IgD-negative memory B cell (primary cell): ENCODE measurements at regions not wholly inside any gene's neighbourhood (a gene's known extent, or its start where the extent isn't known, plus 50 kb on each side); places are given as distances from the start of the nearest gene placed in this dataset.

ENCODE experiments used
- H3K27ac Mint-ChIP-seq, 3 donors: one replicate each; pipeline ENCODE4 v1.8.0; 2020 to 2022; ENCODE audit warnings: mild to moderate bottlenecking in 3 of 3, mixed read lengths in 3 of 3, moderate library complexity in 1 of 3
- H3K27me3 Mint-ChIP-seq: one replicate; pipeline ENCODE4 v1.8.0; 2021; ENCODE audit warnings: mixed read lengths
- H3K36me3 Mint-ChIP-seq: one replicate; pipeline ENCODE4 v1.8.0; 2020; ENCODE audit warnings: mild to moderate bottlenecking, mixed read lengths
- H3K4me1 Mint-ChIP-seq, 3 donors: one replicate each; pipeline ENCODE4 v1.8.0; 2020 to 2022; ENCODE audit warnings: mixed read lengths in 3 of 3, mild to moderate bottlenecking in 1 of 3
- H3K4me3 Mint-ChIP-seq, 4 donors: one replicate each; pipeline ENCODE4 v1.8.0; 2020 to 2022; ENCODE audit warnings: mild to moderate bottlenecking in 4 of 4, mixed read lengths in 4 of 4, moderate library complexity in 3 of 4
- H3K9me3 Mint-ChIP-seq, 3 donors: one replicate each; pipeline ENCODE4 v1.8.0; 2020 to 2021; ENCODE audit warnings: mixed read lengths in 3 of 3, mild to moderate bottlenecking in 1 of 3

DNA sequence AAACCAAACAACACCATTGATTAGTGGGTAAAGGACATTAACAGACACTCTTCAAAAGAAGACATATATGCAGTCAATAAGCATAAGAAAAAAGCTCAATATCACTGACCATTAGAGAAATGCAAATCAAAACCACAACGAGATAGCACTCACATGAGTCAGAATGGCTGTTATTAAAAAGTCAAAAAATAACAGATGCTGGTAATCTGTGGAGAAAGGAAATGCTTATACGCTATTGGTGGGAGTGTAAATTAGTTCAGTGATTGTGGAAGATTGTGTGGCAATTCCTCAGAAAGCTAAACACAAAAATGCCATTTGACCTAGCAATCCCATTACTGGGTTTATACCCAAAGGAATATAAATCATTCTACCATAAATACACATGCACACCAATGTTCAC, 182.6 kb downstream of the TRPC6 start:
- peaks cover 0 to 5% (median 0%) of the 10 kb centered on the region in 3 donors for H3K9me3 Mint-ChIP-seq

DNA sequence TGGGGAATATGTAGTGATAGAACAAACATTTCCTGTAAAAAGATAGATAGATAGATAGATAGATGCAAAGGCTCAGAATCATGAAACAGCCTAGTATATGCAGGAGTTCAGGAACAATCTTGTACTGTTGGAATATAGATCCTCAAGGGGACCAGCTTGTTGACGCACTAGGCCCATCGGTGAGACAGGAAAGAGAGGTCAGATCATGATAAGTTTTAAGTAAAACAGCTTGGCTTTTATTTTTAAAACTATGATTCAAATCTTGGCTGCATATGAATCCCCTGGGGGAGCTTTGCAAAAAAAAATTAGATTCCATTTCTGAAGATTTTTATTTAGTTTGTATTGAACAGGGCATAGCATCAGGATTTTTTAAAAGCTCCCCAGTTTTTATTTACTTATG, 185.8 kb downstream of the TRPC6 start:
- Mint-ChIP-seq H3K9me3 (peaks cover 0 to 14% (median 6%) of the 10 kb centered on the region in 3 donors), H3K4me3 (no peak overlapping the region), H3K4me1 (no peaks in the 10 kb centered on the region), H3K27ac (no peak overlapping the region), H3K27me3 (no peaks in the 10 kb centered on the region), H3K36me3 (peaks cover 4% of the 10 kb centered on the region)

More for the DNA sequence above, 182.6 kb downstream of the TRPC6 start:
- no peaks in the 10 kb centered on the region for H3K27me3 Mint-ChIP-seq
- peaks cover 4% of the 10 kb centered on the region for H3K36me3 Mint-ChIP-seq
- H3K27ac Mint-ChIP-seq = no peak overlapping the region
- no peak overlapping the region for H3K4me3 Mint-ChIP-seq
- no peaks in the 10 kb centered on the region for H3K4me1 Mint-ChIP-seq

DNA sequence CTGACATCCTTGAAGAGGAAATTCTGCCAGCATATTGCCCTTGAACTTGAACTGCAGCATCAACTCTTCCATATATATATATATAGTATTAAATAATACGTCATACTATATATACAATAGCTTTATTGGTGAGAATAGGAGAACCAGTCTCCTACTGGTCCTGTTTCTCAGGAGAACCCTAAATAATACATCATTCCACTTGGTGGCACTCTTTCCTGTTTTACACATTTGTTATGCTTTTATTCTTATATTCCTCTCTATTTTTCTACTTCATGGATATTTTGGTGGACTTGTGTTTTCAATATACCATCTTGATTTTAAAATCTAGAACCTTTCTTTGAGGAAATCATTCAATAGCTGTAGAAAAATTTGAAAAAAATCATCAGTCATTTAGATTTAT, 193.3 kb downstream of the TRPC6 start:
- Mint-ChIP-seq H3K27me3 (no peaks in the 10 kb centered on the region), H3K4me3 (no peak overlapping the region), H3K9me3 (peaks cover 0 to 11% (median 0%) of the 10 kb centered on the region in 3 donors), H3K27ac (no peak overlapping the region), H3K36me3 (no peaks in the 10 kb centered on the region), H3K4me1 (no peaks in the 10 kb centered on the region)

DNA sequence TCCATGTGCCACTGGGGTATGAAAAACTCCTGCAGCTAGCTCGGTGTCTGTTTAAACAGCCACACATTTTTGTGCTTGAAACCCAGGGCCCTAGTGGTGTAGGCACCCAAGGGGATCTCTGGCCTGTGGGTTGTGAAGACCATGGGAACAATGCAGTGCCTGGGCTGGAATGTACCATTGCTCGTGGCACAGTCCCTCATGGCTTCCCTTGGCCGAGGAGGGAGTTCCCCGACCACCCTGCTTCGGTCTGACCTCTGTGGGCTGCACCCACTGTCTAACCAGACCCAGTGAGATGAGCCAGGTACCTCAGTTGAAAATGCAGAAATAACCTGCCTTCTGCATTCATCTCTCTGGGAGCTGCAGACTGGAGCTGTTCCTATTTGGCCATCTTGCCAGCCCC, 214.0 kb downstream of the TRPC6 start:
- H3K4me1 Mint-ChIP-seq = no peaks in the 10 kb centered on the region
- H3K36me3 Mint-ChIP-seq = no peaks in the 10 kb centered on the region
- no peaks in the 10 kb centered on the region for H3K27me3 Mint-ChIP-seq
- no peak overlapping the region for H3K4me3 Mint-ChIP-seq
- peaks cover 6 to 9% (median 8%) of the 10 kb centered on the region in 3 donors for H3K9me3 Mint-ChIP-seq
- H3K27ac Mint-ChIP-seq = no peak overlapping the region

DNA sequence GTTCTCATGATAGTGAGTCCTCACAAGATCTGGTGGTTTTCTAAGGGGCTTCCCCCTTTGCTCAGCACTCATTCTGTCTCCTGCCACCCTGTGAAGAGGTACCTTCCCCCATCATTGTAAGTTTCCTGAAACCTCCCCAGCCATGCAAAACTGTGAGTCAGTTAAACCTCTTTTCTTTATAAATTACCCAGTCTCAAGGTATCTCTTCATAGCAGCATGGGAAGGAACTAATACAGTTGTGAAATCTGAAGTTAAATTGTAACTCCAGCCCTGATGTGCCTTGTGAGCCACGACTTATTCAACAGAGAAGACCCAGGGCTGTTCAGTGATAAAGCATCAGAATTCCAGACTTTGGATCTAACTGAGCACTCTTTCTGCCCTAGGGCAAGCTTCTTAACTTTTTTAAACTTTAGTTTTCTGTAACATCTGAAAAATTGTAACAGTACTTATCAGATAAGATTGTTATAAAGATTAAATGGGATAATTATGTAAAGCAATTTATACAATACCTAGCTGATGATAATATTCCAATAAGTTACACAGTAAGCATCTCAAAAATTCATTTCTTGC, 220.0 kb downstream of the TRPC6 start:
- Mint-ChIP-seq H3K36me3 (no peaks in the 10 kb centered on the region), H3K4me3 (no peak overlapping the region), H3K27me3 (no peaks in the 10 kb centered on the region), H3K9me3 (peaks cover 6 to 13% (median 9%) of the 10 kb centered on the region in 3 donors), H3K4me1 (no peaks in the 10 kb centered on the region), H3K27ac (no peak overlapping the region)

DNA sequence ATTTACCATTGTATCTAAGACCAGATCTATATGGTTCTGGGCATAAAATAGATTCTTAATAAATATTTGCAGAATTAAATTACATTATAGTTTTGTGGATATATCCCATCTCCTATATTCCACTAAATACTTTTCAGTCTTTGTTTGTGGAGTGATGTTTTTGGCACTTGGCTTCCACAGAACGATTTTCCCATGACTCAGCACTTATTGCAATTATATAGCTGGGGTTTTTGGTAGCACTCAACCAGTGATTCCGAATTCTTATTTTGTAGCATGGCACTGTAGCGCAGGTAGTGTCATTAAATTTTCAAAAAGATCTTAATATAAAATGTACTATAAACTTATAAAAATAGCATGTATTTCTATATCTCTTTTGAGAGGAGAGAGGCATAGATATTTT, 221.2 kb downstream of the TRPC6 start:
- H3K27ac Mint-ChIP-seq = no peak overlapping the region
- H3K9me3 Mint-ChIP-seq = peaks cover 4 to 16% (median 9%) of the 10 kb centered on the region in 3 donors
- no peaks in the 10 kb centered on the region for H3K4me1 Mint-ChIP-seq
- H3K4me3 Mint-ChIP-seq = no peak overlapping the region
- H3K36me3 Mint-ChIP-seq = no peaks in the 10 kb centered on the region
- H3K27me3 Mint-ChIP-seq = no peaks in the 10 kb centered on the region

DNA sequence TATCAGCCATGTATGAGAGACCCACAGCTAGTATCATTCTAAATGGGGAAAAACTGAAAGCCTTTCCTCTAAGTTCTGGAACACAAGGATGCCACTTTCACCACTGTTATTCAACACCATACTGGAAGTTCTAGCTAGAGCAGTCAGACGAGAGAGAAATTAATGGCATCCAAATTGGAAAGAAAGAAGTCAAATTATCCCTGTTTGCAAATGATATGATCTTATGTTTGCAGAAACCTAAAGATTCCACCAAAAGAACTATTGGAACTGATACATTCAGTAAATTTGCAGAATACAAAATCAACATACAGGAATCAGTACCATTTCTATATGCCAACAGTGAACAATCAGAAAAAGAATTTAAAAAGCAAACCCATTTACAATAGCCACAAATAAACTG, 226.0 kb downstream of the TRPC6 start:
- Mint-ChIP-seq H3K4me3 (no peak overlapping the region), H3K36me3 (no peaks in the 10 kb centered on the region), H3K9me3 (peaks cover 0 to 13% (median 4%) of the 10 kb centered on the region in 3 donors), H3K4me1 (no peaks in the 10 kb centered on the region), H3K27me3 (no peaks in the 10 kb centered on the region), H3K27ac (no peak overlapping the region)

DNA sequence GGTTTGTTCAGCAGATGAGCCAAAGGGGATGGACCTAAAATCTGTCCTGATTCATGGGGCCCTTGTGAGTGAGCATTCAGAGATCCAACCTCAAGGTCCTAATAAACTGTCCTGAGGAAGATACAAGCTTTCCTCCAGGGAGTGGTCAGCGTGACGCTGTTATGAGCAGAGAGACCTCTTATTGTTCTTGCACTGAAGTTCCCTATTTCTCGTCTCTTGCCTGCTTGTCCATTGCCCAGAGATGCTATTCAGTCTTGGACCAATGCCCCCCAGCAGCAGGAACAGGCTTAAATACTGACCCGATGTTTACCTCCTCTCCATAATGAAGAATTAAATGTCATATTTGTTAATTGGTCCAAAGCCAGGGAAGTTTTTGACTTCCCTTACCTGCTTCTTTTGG, 225.2 kb upstream of the PGR start:
- Mint-ChIP-seq H3K27me3 (no peaks in the 10 kb centered on the region), H3K4me3 (no peak overlapping the region), H3K4me1 (no peaks in the 10 kb centered on the region), H3K9me3 (peaks cover 0 to 9% (median 4%) of the 10 kb centered on the region in 3 donors), H3K27ac (no peak overlapping the region), H3K36me3 (no peaks in the 10 kb centered on the region)

DNA sequence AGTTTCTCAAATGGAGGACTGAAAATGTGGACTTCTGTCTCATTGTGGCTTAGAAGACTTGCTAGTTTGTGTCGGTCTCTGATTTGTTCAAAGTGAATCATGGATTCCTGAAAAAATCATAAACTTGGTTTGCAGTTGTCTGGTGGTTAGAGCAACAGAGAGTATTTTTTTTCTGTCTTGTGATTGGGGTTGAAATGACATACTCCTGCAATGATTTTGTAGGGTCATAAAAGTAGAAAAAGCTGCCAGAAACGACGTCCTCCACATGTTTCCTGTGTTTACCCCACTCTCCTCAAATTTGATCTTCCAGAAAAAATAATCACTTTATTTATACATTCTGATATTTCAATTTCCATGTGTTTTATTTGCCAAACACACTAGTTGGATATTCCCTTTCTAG, 219.2 kb upstream of the PGR start:
- H3K9me3 Mint-ChIP-seq = peaks cover 0 to 3% (median 0%) of the 10 kb centered on the region in 3 donors
- H3K36me3 Mint-ChIP-seq = no peaks in the 10 kb centered on the region
- H3K27me3 Mint-ChIP-seq = peaks cover under 1% of the 10 kb centered on the region
- no peaks in the 10 kb centered on the region for H3K4me1 Mint-ChIP-seq
- no peak overlapping the region for H3K27ac Mint-ChIP-seq
- H3K4me3 Mint-ChIP-seq = no peak overlapping the region

DNA sequence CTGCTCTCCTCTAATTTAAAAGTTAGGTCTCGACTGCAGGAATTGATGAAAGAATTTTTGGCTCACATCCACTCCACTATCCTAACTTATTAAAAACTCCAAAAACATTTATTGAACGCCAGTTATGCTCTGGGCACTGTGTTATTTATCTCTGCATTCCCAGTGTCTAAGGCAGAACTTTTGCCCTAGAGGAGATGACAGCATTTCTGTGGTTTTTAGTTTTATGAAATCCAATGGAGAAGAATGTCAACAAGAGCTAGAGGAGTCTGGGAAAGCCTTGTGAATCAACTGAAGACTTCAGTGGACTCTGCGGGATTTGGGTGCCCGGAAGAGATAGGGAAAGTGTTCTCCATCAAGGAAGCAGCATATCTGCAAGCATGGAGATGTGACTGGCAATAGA, 217.0 kb upstream of the PGR start:
- Mint-ChIP-seq H3K36me3 (no peaks in the 10 kb centered on the region), H3K9me3 (peaks cover 0 to 4% (median 0%) of the 10 kb centered on the region in 3 donors), H3K27ac (no peak overlapping the region), H3K4me3 (no peak overlapping the region), H3K27me3 (peaks cover 3% of the 10 kb centered on the region), H3K4me1 (no peaks in the 10 kb centered on the region)

DNA sequence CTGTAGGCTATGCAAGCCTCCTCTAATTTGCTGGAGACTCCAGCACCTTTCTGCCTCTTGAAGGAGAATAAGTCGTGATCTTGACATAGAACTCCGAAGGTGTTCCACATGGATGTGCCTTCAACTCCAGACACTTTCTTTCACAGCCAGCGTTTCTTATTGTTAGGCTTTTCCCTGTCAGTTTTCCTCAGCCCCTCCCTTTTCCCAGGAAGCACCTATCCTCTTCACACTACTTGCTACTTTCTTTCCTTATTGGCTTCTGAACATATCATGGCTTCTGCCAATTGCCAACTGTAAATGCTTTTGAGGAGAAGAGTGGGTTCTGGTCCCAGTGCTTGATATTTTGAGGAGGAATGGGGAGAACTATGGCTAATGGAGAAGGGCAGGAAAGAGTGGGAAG, 216.3 kb upstream of the PGR start:
- peaks cover 3% of the 10 kb centered on the region for H3K27me3 Mint-ChIP-seq
- H3K9me3 Mint-ChIP-seq = peaks cover 0 to 5% (median 0%) of the 10 kb centered on the region in 3 donors
- H3K4me1 Mint-ChIP-seq = no peaks in the 10 kb centered on the region
- H3K27ac Mint-ChIP-seq = no peak overlapping the region
- H3K4me3 Mint-ChIP-seq = no peak overlapping the region
- no peaks in the 10 kb centered on the region for H3K36me3 Mint-ChIP-seq

DNA sequence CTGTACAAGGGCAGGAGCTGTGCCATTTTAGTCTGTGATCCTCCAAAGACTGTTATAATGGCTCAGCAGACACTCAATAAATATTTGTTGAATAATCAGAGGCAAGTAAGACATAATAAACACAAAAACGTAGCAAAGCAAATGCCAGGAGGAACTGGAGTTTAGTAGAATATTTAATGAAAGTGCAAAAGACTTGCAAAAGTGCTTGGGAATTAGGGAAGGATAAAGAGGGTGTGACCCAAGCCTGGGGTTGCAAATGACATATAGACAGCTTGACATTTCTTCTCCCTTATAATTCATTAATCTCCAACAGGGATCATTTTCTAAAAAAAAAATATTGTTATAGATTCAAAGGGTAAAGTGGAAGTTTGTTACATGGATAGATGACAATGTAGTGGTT, 212.7 kb upstream of the PGR start:
- Mint-ChIP-seq H3K27me3 (peaks cover 3% of the 10 kb centered on the region), H3K4me3 (no peak overlapping the region), H3K9me3 (peaks cover 0 to 5% (median 0%) of the 10 kb centered on the region in 3 donors), H3K36me3 (no peaks in the 10 kb centered on the region), H3K4me1 (no peaks in the 10 kb centered on the region), H3K27ac (no peak overlapping the region)

DNA sequence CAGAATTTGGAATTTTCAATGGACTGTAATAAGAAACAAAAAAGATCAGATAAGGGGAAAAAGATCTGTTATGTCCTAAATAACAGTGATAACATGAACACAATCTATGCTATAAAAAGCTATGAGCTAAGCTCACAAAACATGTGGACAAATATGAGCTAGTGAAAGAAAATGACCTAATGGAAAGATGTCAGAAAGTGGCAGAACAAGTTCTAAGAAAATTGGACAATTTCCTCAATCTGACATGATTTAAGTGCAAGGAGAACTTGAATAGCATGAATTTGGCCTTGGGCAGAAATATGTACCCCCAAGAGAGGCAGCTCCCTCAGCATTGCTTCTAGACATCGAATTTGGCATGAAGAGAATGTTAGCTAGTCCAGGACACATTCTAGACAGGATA, 212.0 kb upstream of the PGR start:
- peaks cover 3% of the 10 kb centered on the region for H3K27me3 Mint-ChIP-seq
- no peaks in the 10 kb centered on the region for H3K4me1 Mint-ChIP-seq
- H3K36me3 Mint-ChIP-seq = no peaks in the 10 kb centered on the region
- H3K9me3 Mint-ChIP-seq = peaks cover 0 to 5% (median 0%) of the 10 kb centered on the region in 3 donors
- no peak overlapping the region for H3K27ac Mint-ChIP-seq
- no peak overlapping the region for H3K4me3 Mint-ChIP-seq

DNA sequence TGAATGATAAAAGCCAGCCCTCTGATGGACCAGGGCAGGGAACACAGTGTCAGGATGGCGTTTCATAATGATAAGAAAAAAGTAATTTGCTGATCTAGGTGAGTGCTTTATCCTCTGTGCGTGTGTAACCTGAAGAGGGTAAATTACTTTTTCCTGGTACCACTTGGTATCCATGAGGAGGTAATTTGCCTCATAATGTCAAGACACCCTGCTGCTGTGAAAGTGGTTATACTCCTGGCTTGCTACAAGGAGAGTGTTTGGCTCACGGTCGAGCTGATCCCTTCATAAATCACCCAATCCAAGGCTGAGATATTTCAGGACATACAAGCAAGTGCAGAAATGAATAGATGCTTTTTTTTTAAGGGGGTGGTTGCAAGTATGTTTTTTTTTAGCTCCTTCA, 207.2 kb upstream of the PGR start:
- Mint-ChIP-seq H3K4me1 (no peaks in the 10 kb centered on the region), H3K9me3 (peaks cover 0 to 5% (median 1%) of the 10 kb centered on the region in 3 donors), H3K27me3 (no peaks in the 10 kb centered on the region), H3K36me3 (no peaks in the 10 kb centered on the region), H3K27ac (no peak overlapping the region), H3K4me3 (no peak overlapping the region)

DNA sequence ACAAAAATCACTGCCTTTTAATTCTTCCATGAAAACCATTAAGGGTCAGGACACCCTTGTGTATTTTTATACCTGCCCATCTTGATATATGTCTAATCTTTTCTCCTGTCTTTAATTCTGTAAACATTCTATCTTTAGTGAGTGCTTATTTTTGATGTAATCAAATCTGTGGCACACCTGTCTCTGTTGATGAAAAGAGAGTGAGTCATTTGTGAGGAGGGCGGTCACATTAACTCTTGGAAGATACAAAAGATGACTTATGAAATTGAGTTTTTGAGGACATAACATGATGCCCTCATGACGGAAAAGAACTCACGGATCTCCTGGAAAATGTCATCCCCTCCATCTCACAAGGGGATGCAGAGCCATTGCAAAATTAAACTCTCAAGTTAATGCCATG, 206.5 kb upstream of the PGR start:
- Mint-ChIP-seq H3K27ac (no peak overlapping the region), H3K36me3 (no peaks in the 10 kb centered on the region), H3K9me3 (peaks cover 3 to 4% (median 3%) of the 10 kb centered on the region in 3 donors), H3K27me3 (no peaks in the 10 kb centered on the region), H3K4me3 (no peak overlapping the region), H3K4me1 (no peaks in the 10 kb centered on the region)

DNA sequence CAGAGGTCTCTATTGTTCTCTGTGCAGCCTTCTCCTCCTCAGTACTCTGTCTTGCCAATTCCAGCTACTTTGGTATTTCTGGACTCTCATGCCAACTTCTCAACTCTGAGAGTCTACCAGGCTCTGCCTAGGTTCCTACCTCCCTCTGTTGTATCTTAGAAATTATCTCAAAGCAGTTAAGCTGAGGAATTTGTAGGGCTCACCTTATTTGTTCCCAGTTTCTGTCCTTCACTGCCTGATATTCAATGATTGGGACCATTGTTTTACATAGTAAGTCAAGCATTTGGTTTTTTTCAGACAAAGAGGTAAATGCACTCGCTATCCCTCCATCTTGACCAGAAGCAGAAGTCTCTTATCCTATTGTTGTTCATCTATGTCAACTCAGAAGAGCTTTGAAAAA, 205.0 kb upstream of the PGR start:
- Mint-ChIP-seq H3K27me3 (no peaks in the 10 kb centered on the region), H3K4me1 (no peaks in the 10 kb centered on the region), H3K27ac (no peak overlapping the region), H3K9me3 (peaks cover 3 to 6% (median 4%) of the 10 kb centered on the region in 3 donors), H3K4me3 (no peak overlapping the region), H3K36me3 (no peaks in the 10 kb centered on the region)
